ENCODE measurements at regions not wholly inside any gene's neighbourhood (a gene's known extent, or its start where the extent isn't known, plus 50 kb on each side); places are given as distances from the start of the nearest gene placed in this dataset.
"Not testable (repeated sequence)": the region's sequence is repeated elsewhere in the genome, so short reads cannot be mapped to it uniquely, and the experiment has no call there.

DNA sequence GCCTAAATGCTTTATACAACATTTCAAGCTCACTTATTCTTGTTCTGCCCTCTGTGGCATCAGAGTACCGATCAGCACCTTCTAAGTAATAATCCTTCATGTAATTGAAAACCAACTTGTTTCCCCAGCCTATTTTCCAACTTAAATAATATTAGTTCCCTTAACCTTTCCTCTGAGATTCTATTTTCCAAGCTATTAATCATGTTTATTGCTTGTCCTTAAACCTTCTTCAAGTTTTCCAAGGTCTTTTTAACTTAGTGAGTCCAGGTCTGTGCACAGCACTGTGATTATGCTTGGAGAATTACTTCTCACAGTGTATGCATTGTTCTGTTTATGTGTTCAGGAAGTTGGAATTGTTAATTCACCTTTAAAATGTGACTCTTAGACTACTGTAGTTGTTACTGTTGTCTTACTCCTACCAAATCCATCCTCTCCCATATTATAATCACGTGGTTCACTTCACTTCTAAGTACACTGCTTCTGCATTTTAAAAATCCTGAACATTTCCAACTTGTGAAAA is 1039.3 kb upstream of the FOXG1 start:
- no peak for DNase-seq (ENCODE audit: low read depth, low spot score)

DNA sequence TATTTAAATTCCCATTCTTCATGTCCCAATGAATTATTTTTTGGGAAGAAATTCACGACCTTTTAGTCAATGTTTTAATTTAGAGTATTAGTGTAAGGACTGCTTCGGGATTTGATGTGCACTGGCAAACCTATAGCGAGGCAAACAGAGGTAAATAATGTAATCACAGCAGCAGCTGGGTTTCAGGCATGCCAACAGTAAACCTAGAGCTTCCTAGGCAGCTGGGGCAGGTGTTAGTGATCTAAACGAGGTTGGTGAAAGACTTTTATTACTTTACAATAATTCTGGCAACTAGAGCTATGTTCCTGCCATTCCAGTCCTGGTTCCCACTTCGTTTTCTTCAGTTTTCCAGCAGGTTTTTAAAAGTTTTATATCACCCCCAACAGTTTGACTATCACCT is 1036.4 kb upstream of the FOXG1 start:
- DNase-seq (ENCODE audit: low read depth, low spot score) = no peak

DNA sequence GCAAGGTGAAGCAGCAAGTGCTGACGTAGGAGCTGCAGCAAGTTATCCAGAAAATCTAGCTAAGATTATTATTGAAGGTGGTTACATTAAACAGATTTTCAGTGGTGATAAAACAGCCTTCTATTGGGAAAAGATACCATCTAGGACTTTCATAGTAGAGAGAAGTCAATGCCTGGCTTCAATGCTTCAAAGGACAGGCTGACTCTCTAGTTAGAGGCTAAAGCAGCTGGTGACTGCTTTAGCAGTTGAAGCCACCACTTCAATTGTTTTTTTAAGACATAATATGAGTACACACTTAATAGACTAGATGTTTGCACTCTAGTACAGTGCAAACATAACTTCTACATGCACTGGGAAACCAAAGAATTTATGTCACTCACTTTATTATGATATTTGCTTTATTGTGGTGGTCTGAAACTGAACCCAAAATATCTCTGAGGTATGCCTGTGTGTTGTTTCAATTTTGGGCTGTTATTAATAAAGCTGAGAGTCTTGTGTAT is 1026.9 kb upstream of the FOXG1 start:
- DNase-seq (ENCODE audit: low read depth, low spot score) = no peak

DNA sequence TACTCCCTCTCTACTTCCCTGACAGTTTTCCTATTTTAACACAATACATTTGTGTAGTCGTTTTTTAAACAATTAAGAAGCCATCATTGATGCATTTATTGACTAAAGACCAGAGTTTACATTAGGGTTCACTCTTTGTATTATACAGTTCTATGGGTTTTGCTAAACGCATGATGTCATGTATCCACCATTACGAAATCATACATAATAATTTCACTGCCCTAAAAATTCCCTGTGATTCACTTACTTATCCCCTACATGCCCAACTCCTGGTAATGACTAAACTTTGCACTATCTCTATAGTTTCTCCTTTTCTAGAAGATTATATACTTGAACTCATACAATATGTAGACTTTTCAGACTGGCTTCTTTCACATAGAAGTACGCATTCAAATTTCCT is 1016.5 kb upstream of the FOXG1 start:
- DNase-seq (ENCODE audit: low read depth, low spot score) = no peak

DNA sequence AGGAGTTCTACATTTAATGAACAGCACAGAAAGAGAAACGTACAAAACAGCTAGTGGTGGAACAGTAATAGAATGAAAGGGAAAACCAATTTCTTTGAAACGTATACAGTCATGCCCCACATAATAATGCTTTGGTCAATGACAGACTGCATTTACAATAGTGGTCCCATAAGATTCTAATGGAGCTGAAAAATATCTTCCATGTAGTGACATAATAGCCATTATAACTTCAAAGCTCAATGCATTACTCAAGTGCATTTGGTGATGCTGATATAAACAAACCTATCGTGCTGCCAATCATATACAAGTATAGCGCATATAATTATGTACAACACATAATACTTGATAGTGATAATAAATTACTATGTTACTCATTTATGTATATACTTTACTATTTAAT is 1008.9 kb upstream of the FOXG1 start:
- DNase-seq (ENCODE audit: low read depth, low spot score) = not testable (repeated sequence)

DNA sequence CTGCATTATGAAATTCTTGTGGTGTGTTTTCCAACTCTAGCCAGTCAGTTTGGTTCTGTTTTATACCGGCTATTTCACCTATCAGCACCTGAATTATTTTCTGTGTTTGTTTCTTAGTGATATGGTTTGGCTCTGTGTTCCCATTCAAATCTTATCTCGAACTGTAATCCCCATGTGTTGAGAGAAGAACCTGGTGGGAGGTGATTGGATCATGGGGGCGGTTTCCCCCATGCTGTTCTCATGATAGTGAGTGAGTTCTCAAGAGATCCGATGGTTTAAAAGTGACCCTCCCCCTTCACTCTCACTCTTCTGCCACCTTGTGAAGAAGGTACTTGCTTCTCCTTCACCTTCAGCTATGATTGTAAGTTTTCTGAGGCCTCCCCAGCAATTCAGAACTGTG is 1006.2 kb upstream of the FOXG1 start:
- DNase-seq (ENCODE audit: low read depth, low spot score) = not testable (repeated sequence)

DNA sequence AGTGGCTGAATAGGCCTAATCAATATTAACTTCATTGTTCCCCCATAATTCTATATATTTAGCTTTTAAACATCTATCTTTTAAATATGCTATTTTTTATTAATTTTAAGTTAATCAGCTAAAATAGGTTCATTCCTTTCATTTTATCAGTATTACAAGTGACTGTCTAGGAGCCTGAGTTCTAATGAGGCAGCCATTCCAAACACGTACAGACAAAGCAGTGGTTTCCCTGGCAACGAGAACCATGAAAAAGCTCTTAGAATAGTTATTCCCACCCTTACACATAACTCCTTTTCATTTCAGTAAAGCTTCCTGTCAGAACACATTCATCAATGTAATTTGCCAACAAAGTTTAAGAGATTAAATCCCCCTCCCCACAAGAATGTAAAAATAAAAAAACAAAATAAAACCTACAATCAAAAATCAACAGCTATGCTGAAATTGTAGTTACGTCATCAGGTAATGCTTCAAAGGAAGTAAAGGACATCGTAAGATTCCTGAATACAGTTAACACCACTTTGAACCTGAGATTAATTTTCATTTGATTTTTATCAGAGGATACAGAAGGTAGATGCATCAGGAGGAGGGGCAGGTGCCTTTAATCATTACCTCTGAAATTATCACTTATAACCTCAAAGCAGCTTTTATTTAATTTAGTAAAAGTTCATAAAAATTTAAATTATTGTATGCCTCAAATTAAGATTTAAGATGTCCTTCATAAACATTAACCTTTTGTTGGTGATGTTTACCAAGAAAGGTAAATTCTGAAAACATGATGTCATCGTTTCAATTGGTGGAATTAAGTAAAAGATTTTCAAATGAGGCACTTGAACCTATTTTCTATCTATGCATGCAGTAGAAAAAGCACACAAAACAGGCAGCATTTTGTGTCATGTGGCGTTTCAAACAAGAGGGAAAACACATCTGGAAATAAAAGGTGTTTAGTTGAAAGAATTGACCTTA is 967.2 kb upstream of the FOXG1 start:
- DNase-seq (ENCODE audit: low read depth, low spot score) = not testable (repeated sequence)

DNA sequence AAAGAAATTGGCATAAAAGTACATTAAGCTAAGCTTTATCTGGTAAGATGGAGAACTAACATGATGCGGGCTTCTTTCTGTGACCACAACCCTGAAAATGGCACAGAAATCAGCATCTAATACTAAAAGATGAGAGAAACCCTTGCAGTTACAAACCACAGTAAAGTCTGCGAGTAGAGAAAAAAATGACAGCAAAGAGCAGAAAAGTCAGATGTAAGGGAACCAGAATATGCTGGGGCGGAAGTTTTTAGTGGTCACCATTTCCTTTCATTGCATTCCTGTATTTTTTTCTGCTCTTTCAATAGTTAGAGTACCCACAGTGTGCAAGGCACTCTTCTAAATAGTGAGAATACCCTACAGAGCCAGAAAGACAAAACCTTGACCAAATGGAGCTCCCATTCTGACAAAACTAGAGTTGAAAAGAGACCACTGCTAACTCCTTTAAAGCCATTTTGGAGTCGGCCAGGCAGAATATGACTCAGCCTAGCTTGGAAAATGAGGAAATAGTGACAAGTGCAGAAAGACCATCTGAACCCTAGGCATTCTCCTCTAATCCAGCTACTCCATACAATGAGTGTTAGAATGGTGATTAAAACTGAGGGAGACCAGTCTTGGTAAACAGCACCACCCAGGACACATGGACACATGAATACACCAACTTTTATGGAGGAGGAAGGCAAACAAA is 948.7 kb upstream of the FOXG1 start:
- not testable (repeated sequence) for DNase-seq (ENCODE audit: low read depth, low spot score)

DNA sequence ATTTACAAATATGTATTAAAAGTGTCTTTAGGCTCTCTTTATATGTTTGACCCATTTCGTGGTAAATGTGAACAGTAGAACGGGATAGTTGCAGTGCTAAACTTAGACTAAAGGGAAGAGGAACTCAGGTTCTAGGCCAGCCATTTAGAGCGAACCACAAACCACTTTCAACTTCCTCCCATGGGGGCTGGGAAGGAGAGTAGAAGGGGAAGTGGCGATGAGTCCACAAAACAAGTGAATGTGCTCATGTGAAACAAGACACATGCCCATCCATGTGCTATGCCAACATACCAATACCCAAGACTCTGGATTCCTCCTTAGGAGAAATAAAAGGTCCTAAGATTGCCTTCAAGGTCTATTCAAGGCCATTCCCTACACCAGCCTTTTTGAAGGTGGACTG is 940.4 kb upstream of the FOXG1 start:
- DNase-seq (ENCODE audit: low read depth, low spot score) = not testable (repeated sequence)

DNA sequence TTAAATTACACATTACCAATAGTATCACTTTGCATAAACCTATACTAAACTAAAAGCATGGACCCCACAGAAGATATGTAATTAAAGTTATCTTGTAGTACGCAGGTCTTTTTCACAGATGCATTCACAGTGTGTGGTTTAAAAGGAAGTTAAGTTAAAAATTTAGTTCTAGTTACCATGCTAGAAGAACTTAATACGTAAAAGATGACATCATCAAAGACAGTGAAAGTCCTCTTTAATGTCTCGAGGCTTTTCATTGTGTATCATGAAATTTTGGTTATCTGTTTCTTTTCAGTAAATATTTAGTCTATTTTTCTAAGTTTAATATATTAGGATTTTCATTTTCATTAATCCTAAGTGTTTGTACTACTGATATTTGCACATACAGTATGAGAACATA is 934.6 kb upstream of the FOXG1 start:
- not testable (repeated sequence) for DNase-seq (ENCODE audit: low read depth, low spot score)

DNA sequence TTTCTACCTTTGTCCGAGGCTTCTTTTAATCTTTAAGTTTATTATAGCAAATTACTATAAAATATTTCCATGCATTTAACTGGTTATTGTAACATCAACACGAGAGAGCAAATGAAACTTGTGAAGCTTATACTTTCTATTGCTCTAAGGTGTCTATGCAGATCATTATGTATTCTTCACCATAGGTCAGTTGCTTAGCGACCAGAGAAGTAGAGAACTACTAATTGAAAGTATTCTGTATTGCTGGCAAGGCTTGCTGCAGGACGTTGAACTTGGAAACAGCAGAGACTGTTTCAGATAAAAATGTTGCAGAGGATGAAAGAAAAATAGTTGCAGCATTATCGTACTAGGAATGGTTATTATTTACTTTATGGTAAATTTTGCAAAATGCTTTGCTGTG is 933.6 kb upstream of the FOXG1 start:
- not testable (repeated sequence) for DNase-seq (ENCODE audit: low read depth, low spot score)

DNA sequence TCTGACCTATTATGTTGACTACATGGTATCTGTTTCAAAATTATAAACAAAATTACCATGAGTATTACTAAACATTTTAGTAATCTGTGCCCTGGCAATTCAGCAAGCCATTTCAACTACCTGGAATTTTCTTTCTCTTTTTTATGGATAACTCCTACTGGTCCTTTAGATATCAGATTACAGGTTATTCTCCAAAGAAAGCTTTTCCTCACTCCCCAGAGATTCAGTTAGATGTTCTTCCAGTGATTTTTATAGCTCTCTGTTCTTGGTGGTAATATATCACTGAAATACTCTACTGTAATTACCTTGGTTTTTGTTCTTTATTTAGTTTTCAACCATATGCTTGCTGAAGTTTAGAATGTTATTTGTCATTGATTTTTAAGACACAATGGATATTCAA is 930.2 kb upstream of the FOXG1 start:
- no peak for DNase-seq (ENCODE audit: low read depth, low spot score)

DNA sequence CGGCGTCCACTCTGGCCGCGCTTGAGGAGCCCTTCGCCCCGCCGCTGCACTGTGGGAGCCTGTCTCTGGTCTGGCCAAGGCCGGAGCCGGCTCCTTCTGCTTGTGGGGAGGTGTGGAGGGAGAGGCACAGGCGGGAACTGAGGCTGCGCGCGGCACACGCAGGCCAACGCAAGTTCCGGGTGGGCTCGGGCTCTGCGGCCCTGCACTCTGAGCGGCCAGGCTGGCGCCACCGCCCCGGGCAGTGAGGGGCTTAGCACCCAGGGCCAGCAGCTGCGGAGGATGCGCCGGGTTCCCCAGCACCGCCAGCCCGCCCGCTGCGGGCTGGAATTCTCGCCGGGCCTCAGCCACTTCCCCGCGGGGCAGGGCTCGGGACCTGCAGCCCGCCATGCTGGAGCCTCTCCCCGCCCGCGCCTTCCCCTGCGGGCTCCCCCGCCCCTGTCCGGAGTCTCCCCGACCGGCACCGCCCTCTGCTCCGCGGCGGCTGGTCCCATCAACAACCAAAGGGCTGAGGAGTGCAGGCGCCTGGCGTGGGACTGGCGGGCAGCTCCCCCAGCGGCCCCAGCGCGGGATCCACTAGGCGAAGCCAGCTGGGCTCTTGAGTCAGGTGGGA is 921.2 kb upstream of the FOXG1 start:
- no peak for DNase-seq (ENCODE audit: low read depth, low spot score)

DNA sequence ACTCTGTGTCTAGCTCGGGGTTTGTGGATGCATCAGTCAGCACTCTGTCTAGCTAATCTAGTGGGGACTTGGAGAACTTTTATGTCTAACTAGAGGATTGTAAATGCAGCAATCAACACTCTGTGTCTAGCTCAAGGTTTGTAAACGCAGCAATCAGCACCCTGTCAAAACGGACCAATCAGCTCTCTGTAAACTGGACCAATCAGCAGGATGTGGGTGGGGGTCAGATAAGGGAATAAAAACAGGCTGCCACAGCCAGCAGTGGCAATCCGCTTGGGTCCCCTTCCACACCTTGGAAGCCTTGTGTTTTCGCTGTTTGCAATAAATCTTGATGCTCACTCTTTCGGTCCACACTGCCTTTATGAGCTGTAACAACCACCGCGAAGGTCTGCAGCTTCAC is 920.7 kb upstream of the FOXG1 start:
- DNase-seq (ENCODE audit: low read depth, low spot score) = no peak

DNA sequence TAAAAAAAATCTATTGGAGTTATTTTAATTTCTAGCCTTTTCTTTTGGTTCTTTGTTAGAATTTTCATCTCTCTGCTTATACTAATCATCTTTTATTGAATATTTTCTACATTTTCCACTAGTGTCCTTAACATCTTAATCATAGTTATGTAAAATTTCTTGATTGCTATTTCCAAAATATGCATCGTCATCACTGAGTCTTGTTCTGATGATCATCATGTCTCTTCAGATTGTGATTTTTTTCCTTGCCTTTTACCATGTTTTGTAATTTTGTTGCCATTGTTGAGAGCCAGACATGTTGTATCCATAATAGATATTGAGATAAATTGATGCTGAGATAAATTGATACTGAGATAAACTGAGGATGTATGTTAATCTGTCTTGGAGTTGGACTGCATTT is 919.1 kb upstream of the FOXG1 start:
- not testable (repeated sequence) for DNase-seq (ENCODE audit: low read depth, low spot score)

DNA sequence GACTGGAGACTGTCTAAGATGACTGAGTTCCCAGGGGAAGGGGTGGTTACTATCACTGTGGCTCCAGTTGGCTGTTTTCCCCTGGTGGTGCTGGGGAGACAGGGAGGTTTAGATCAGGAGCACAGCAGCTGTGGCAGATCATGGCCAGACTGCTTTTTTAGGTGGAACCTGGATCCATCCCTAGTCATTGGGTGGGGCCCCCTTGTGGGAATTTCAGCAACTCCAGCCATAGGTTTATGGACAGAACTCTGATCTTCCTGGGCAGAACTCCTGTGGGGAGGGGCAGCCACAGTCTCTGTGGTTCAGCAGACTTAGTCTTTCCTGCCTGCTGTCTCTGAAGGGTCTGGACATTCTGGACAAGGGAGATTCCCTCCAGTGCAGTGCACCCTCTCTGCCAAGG is 917.4 kb upstream of the FOXG1 start:
- not testable (repeated sequence) for DNase-seq (ENCODE audit: low read depth, low spot score)

DNA sequence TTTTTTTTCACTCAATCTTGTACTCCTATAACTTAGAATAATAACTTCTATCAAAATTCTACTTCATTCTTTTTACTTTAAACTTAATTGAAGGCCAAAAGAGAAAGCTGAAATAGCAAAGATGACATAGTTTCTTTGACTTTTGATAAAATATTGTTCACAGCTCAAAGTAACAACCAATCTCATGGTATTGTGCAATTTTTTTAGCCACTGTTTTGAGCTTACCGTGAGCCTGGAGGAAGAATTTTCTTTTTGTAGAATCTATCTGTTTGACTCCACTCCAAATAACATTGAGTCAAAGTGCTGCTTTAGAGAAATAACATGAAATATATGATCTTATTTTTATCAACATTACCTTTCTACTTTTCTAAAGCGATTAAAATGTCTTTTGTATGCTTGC is 903.9 kb upstream of the FOXG1 start:
- DNase-seq (ENCODE audit: low read depth, low spot score) = no peak

DNA sequence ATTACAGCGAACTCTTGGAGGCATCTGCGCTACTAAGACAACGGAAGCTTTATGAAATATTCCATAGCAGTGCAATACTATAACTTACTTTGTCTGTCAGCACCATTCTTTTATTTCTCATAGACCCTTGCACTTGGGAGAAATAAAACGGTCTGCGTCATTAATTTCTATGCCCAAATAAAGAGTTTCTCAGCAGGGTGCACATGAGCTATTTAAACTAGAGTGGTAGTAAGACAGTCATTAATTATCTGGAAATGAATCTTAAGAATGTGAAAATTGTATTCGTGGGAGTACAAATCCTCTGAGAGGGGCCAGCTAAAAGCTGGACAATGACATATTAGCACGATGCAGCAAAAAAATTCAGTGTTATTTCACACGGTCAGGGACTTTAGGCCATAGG is 903.4 kb upstream of the FOXG1 start:
- no peak for DNase-seq (ENCODE audit: low read depth, low spot score)

DNA sequence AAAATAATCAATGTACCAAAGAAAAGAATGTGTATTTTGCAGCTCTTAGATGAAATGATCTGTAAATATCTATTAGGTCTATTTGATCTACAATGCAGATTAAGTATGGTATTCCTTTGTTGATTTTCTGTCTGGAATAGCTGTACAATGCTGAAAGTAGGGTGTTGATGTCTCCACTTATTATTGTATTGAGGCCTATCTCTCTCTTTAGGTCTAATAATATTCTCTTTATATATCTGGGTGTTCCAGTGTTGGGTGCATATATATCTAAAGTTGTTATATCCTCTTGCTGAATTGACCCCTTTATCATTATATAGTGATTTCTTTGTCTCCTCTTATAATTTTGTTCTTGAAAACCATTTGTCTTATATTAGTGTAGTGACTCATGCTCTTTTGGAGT is 885.5 kb upstream of the FOXG1 start:
- DNase-seq (ENCODE audit: low read depth, low spot score) = no peak

DNA sequence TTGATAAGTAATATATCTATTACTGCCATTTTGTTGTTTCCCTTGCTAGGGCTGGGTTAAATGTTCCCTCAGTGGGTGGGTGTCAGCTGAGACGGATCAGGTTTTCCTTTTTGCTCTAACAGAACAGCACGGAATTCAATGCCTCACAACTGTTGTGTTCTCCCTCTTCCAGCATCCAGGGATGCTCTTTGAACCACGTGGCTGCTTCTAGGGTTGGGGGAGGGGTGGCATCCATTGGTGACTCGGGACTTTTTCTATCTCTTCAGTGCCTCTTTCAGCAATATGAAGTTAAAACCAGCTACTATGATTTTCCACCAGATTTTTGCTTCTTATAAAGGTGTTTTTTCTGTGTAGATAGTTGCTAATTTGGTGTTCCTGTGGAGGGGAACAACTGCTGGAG is 884.9 kb upstream of the FOXG1 start:
- no peak for DNase-seq (ENCODE audit: low read depth, low spot score)

DNA sequence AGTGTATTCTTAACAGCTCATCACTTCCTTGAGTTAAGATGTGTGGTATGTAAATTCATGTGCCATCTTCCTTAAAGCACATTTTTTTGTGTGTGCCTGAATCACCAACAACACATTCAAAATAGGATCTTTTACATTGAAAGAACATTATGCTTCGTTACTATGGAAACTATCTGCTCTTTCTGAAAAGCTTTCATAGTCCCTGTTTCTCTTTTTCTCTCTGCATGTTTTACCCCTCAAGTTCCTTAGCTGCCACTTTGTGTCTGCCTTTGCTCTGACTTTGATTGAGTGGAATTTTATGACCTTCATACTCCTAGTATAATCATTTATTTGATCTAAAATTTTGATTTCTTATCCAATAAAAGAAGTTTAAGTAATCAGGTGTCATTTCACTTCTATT is 880.3 kb upstream of the FOXG1 start:
- DNase-seq (ENCODE audit: low read depth, low spot score) = no peak

DNA sequence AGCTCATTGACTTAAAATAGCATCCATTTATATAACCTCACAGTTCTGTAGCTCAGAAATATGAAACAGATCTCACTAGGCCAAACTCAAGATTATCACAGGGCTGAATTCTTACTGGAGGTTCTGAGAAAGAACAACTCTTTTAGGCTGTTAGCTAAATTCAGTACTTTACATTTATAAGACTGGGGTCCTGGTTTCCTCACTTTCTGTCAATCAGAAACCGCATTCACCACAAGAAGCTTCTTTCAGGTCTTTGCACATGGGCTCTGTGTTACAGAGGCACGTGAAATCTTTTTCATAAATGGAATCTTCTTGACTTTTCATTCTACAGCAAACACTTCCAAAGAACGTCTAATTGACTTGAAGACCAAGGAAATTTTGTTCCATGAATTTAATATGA is 876.3 kb upstream of the FOXG1 start:
- no peak for DNase-seq (ENCODE audit: low read depth, low spot score)
